ENCODE measurements at regions not wholly inside any gene's neighbourhood (a gene's known extent, or its start where the extent isn't known, plus 50 kb on each side); places are given as distances from the start of the nearest gene placed in this dataset.

DNA sequence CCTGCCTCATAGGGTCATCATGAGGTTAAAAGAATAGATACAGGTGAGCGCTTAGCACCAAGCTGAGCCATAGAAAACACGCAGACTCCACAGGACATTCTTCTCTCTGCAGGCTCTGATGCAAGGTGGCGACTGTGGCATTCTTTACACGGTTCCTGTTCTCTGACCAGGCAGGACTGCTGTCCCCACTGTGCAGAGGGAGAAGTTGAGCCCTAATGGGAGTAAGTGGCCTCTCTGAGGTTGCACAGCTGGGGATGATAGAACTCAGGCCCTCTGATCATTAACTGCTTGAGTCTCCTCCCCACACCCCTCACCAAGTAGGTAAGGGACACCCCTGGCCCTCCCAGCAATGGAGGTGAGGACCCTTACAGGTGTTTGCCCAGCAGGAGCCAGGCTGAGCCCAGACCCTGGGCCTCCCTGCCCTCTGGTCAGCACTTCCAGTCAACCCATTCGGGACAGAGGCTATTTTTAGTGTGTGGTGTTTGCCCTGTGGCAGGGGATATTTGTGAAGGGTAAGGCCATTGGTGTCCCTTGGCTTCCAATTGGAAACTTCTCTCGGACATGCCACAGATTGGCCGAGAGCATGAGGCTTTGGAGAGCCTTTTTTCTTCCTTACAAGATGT, 116.8 kb downstream of the VEGFA start:
- no peaks in the 10 kb centered on the region for H4K20me1 ChIP-seq (ENCODE audit: insufficient read depth, poor library complexity, severe bottlenecking)
- no peak overlapping the region for H2AFZ ChIP-seq
- no peak overlapping the region for H3K27ac ChIP-seq
- DNase-seq (ENCODE audit: low spot score) = no peak
- TF ChIP-seq EZH2phosphoT487 (IDR thresholded peaks at IDR 0.05; ENCODE audit: low read depth, severe bottlenecking, unreplicated experiment) (no peak), EZH2 (IDR thresholded peaks at IDR 0.05; ENCODE audit: borderline replicate concordance) (no peak)
- TF ChIP-seq, protein P1, sequence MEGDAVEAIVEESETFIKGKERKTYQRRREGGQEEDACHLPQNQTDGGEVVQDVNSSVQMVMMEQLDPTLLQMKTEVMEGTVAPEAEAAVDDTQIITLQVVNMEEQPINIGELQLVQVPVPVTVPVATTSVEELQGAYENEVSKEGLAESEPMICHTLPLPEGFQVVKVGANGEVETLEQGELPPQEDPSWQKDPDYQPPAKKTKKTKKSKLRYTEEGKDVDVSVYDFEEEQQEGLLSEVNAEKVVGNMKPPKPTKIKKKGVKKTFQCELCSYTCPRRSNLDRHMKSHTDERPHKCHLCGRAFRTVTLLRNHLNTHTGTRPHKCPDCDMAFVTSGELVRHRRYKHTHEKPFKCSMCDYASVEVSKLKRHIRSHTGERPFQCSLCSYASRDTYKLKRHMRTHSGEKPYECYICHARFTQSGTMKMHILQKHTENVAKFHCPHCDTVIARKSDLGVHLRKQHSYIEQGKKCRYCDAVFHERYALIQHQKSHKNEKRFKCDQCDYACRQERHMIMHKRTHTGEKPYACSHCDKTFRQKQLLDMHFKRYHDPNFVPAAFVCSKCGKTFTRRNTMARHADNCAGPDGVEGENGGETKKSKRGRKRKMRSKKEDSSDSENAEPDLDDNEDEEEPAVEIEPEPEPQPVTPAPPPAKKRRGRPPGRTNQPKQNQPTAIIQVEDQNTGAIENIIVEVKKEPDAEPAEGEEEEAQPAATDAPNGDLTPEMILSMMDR (IDR thresholded peaks at IDR 0.05; ENCODE audit: poor library complexity) = no peak
- H3K4me2 ChIP-seq = no peak overlapping the region
- H3K36me3 ChIP-seq (replicated peaks; ENCODE audit: insufficient read depth, low read depth) = no peaks in the 10 kb centered on the region
- H3K4me3 ChIP-seq = no peak overlapping the region
- 91% methylated on average over 7 of the region's 7 CpGs for WGBS (ENCODE audit: low lambda C conversion rate, missing lambda C conversion rate)
- H3K9me2 ChIP-seq (replicated peaks; ENCODE audit: insufficient read depth) = no peaks in the 10 kb centered on the region
- no peaks in the 10 kb centered on the region for H3K27me3 ChIP-seq
- no peaks in the 10 kb centered on the region for H3K79me2 ChIP-seq
- H3K9me3 ChIP-seq (ENCODE audit: low read depth) = no peaks in the 10 kb centered on the region
- H3K4me1 ChIP-seq (ENCODE audit: insufficient read depth) = peaks cover 5% of the 10 kb centered on the region

DNA sequence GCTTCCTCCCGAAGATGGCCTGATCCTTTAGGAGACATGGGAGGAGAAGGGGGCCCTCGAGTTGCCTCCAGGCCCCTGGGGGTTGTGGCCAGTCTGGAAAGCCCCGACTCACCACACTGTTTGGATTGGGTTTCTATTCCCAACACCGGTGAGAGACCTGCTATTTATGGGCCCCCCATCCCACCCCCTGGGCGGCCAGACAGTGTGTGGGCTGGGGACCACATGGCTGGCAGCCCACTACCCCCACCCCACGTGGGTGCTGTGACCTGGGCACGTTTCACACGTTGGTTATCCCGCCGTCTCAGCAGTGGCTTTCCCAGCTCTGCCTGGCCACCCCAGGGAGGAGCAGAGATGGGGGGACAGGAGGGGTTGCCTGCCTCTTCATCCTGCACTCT, 116.1 kb downstream of the VEGFA start:
- Histone ChIP-seq H3K36me3 (replicated peaks; ENCODE audit: insufficient read depth, low read depth) (no peaks in the 10 kb centered on the region), H3K4me3 (no peak overlapping the region), H3K9me2 (replicated peaks; ENCODE audit: insufficient read depth) (no peaks in the 10 kb centered on the region), H2AFZ (no peak overlapping the region), H3K4me1 (ENCODE audit: insufficient read depth) (no peaks in the 10 kb centered on the region), H3K79me2 (no peaks in the 10 kb centered on the region), H4K20me1 (ENCODE audit: insufficient read depth, poor library complexity, severe bottlenecking) (no peaks in the 10 kb centered on the region), H3K27ac (no peak overlapping the region), H3K4me2 (no peak overlapping the region), H3K27me3 (no peaks in the 10 kb centered on the region), H3K9me3 (ENCODE audit: low read depth) (no peaks in the 10 kb centered on the region)
- 86% methylated on average over 10 of the region's 10 CpGs for WGBS (ENCODE audit: low lambda C conversion rate, missing lambda C conversion rate)
- DNase-seq (ENCODE audit: low spot score) = no peak
- TF ChIP-seq EZH2 (IDR thresholded peaks at IDR 0.05; ENCODE audit: borderline replicate concordance) = no peak
- TF ChIP-seq, protein P1 (IDR thresholded peaks at IDR 0.05; ENCODE audit: poor library complexity) = no peak
- TF ChIP-seq EZH2phosphoT487 (IDR thresholded peaks at IDR 0.05; ENCODE audit: low read depth, severe bottlenecking, unreplicated experiment) = no peak

GRCh38 chr6:43885399-43886066, 115.5 kb downstream of the VEGFA start:
- Histone ChIP-seq H3K36me3 (replicated peaks; ENCODE audit: insufficient read depth, low read depth) (no peaks in the 10 kb centered on the region), H3K27ac (no peak overlapping the region), H3K79me2 (no peaks in the 10 kb centered on the region), H3K4me3 (no peak overlapping the region), H4K20me1 (ENCODE audit: insufficient read depth, poor library complexity, severe bottlenecking) (no peaks in the 10 kb centered on the region), H3K9me2 (replicated peaks; ENCODE audit: insufficient read depth) (no peaks in the 10 kb centered on the region), H3K9me3 (ENCODE audit: low read depth) (no peaks in the 10 kb centered on the region), H2AFZ (no peak overlapping the region), H3K4me2 (no peak overlapping the region), H3K27me3 (no peaks in the 10 kb centered on the region), H3K4me1 (ENCODE audit: insufficient read depth) (no peaks in the 10 kb centered on the region)
- no peak for DNase-seq (ENCODE audit: low spot score)
- TF ChIP-seq, protein P1 (IDR thresholded peaks at IDR 0.05; ENCODE audit: poor library complexity) = no peak
- no peak for TF ChIP-seq EZH2phosphoT487 (IDR thresholded peaks at IDR 0.05; ENCODE audit: low read depth, severe bottlenecking, unreplicated experiment)
- TF ChIP-seq EZH2 (IDR thresholded peaks at IDR 0.05; ENCODE audit: borderline replicate concordance) = no peak
- WGBS (ENCODE audit: low lambda C conversion rate, missing lambda C conversion rate) = 89% methylated on average over 5 of the region's 6 CpGs

All from hepatocyte (in vitro differentiated cells).